Endodermal cell (in vitro differentiated cells): ENCODE measurements at regions not wholly inside any gene's neighbourhood (a gene's known extent, or its start where the extent isn't known, plus 50 kb on each side); places are given as distances from the start of the nearest gene placed in this dataset.
"Not testable (repeated sequence)": the region's sequence is repeated elsewhere in the genome, so short reads cannot be mapped to it uniquely, and the experiment has no call there.

Experiments
- DNase-seq: peaks from one replicate; pipeline ENCODE4 v3.0.0-alpha.2; 2017
- H3K27ac ChIP-seq: 2 replicates; pipeline ENCODE4 v1.5.1; 2013; ENCODE audit warnings: mild to moderate bottlenecking, low read depth, low read length, moderate library complexity
- H3K27me3 ChIP-seq: 2 replicates; pipeline ENCODE4 v1.6.1; 2013; ENCODE audit warnings: mild to moderate bottlenecking, low read length, moderate library complexity; ENCODE audit not compliant: insufficient read depth, control insufficient read depth, poor library complexity, severe bottlenecking
- H3K36me3 ChIP-seq: 2 replicates; pipeline ENCODE4 v1.7.0; 2013; ENCODE audit warnings: mild to moderate bottlenecking, low read length, moderate library complexity; ENCODE audit not compliant: control insufficient read depth, insufficient read depth
- H3K4me1 ChIP-seq: one replicate; pipeline ENCODE4 v1.7.0; 2013; ENCODE audit warnings: low read length; ENCODE audit not compliant: control insufficient read depth, insufficient read depth
- H3K4me3 ChIP-seq: 2 replicates; pipeline ENCODE4 v1.5.1; 2013; ENCODE audit warnings: mild to moderate bottlenecking, low read length, moderate library complexity
- H3K9ac ChIP-seq: 2 replicates; pipeline ENCODE4 v1.6.1; 2013; ENCODE audit warnings: mild to moderate bottlenecking, low read length, moderate library complexity; ENCODE audit not compliant: poor library complexity, severe bottlenecking; ENCODE audit errors: extremely low read depth
- H3K9me3 ChIP-seq: 2 replicates; pipeline ENCODE4 v1.6.1; 2013; ENCODE audit warnings: mild to moderate bottlenecking, low read length, moderate library complexity; ENCODE audit not compliant: control insufficient read depth
- H3K27ac Mint-ChIP-seq: 2 replicates; pipeline ENCODE4 v1.8.0; 2020; ENCODE audit warnings: mixed read lengths
- H3K27me3 Mint-ChIP-seq: 2 replicates; pipeline ENCODE4 v1.8.0; 2021; ENCODE audit warnings: mild to moderate bottlenecking, mixed read lengths; ENCODE audit not compliant: insufficient read depth
- H3K36me3 Mint-ChIP-seq: 2 replicates; pipeline ENCODE4 v1.8.0; 2020; ENCODE audit warnings: low read depth, mixed read lengths
- H3K4me1 Mint-ChIP-seq: 2 replicates; pipeline ENCODE4 v1.8.0; 2020; ENCODE audit warnings: mixed read lengths
- H3K4me3 Mint-ChIP-seq: 2 replicates; pipeline ENCODE4 v1.8.0; 2020; ENCODE audit warnings: mild to moderate bottlenecking, moderate library complexity, mixed read lengths
- H3K9me3 Mint-ChIP-seq: 2 replicates; pipeline ENCODE4 v1.8.0; 2020; ENCODE audit warnings: mild to moderate bottlenecking, mixed read lengths
- CTCF ChIP-seq: fragments of 200-600 bp; sonication (generic); conservative IDR thresholded peaks from 2 replicates; pipeline ENCODE4 v1.5.0; 2021; ENCODE audit warnings: antibody characterized with exemption, mild to moderate bottlenecking
- WGBS, 2 experiments: methylation state at CpG; one replicate each; pipeline versions ENCODE4 v1.1.5 to v1.1.7; 2013; ENCODE audit warnings: missing lambda C conversion rate in 2 of 2, mixed read lengths in 1 of 2; ENCODE audit not compliant: insufficient coverage in 1 of 2, insufficient read length in 1 of 2; 5-methylcytosine and 5-hydroxymethylcytosine counted together

GRCh38 chr14:45785240-45785639 lies 532.2 kb upstream of the MIS18BP1 start:
- Histone ChIP-seq H3K36me3 (no peaks in the 10 kb centered on the region), H3K9me3 (peaks cover 75% of the 10 kb centered on the region), H3K9ac (no peak overlapping the region), H3K4me3 (peak overlapping the region; percentile 56), H3K4me1 (no peaks in the 10 kb centered on the region), H3K27me3 (no peaks in the 10 kb centered on the region), H3K27ac (no peak overlapping the region)
- H3K36me3 Mint-ChIP-seq, result no peaks in the 10 kb centered on the region
- H3K27me3 Mint-ChIP-seq, result no peaks in the 10 kb centered on the region
- no peak for TF ChIP-seq CTCF
- WGBS, 2 experiments, result 86 to 93% methylated on average over 1 of the region's 1 CpG
- no peaks in the 10 kb centered on the region for H3K4me1 Mint-ChIP-seq
- H3K27ac Mint-ChIP-seq, result no peak overlapping the region
- H3K4me3 Mint-ChIP-seq, result no peak overlapping the region
- no peak for DNase-seq
- peaks cover 72% of the 10 kb centered on the region for H3K9me3 Mint-ChIP-seq

- Mint-ChIP-seq H3K27me3 (no peaks in the 10 kb centered on the region), H3K36me3 (no peaks in the 10 kb centered on the region), H3K9me3 (no peaks in the 10 kb centered on the region), H3K27ac (no peak overlapping the region), H3K4me3 (no peak overlapping the region), H3K4me1 (no peaks in the 10 kb centered on the region)
- no peak overlapping the region for H3K9ac ChIP-seq
- WGBS, 2 experiments, result 83 to 93% methylated on average over 1 to 2 of the region's 2 CpGs
- no peak overlapping the region for H3K27ac ChIP-seq
- H3K9me3 ChIP-seq, result no peaks in the 10 kb centered on the region
- DNase-seq, result no peak
- no peak overlapping the region for H3K4me3 ChIP-seq
- no peaks in the 10 kb centered on the region for H3K36me3 ChIP-seq
- H3K4me1 ChIP-seq, result no peaks in the 10 kb centered on the region
- no peaks in the 10 kb centered on the region for H3K27me3 ChIP-seq
- no peak for TF ChIP-seq CTCF
These were observed 513.2 kb upstream of the MIS18BP1 start for GRCh38 chr14:45766247-45766646.

GRCh38 chr14:45757655-45758054 lies 504.7 kb upstream of the MIS18BP1 start:
- H3K36me3 ChIP-seq, result no peaks in the 10 kb centered on the region
- H3K9me3 ChIP-seq, result no peaks in the 10 kb centered on the region
- DNase-seq, result no peak
- no peak for TF ChIP-seq CTCF
- no peak overlapping the region for H3K9ac ChIP-seq
- no peak overlapping the region for H3K4me3 ChIP-seq
- no peaks in the 10 kb centered on the region for H3K4me1 Mint-ChIP-seq
- WGBS, 2 experiments, result 95 to 96% methylated on average over 4 of the region's 4 CpGs
- H3K27ac Mint-ChIP-seq, result no peak overlapping the region
- no peaks in the 10 kb centered on the region for H3K36me3 Mint-ChIP-seq
- peaks cover 28% of the 10 kb centered on the region for H3K9me3 Mint-ChIP-seq
- H3K27me3 Mint-ChIP-seq, result no peaks in the 10 kb centered on the region
- H3K27ac ChIP-seq, result no peak overlapping the region
- no peak overlapping the region for H3K4me3 Mint-ChIP-seq
- no peaks in the 10 kb centered on the region for H3K4me1 ChIP-seq
- H3K27me3 ChIP-seq, result no peaks in the 10 kb centered on the region

- H3K27me3 ChIP-seq, H3K36me3 ChIP-seq, H3K27ac Mint-ChIP-seq, H3K4me3 ChIP-seq, H3K9me3 ChIP-seq, H3K4me1 Mint-ChIP-seq, H3K27me3 Mint-ChIP-seq, H3K4me3 Mint-ChIP-seq, DNase-seq, H3K36me3 Mint-ChIP-seq, H3K4me1 ChIP-seq, H3K27ac ChIP-seq, H3K9ac ChIP-seq: not testable (repeated sequence)
- 90 to 93% methylated on average over 2 of the region's 2 CpGs for WGBS, 2 experiments
- H3K9me3 Mint-ChIP-seq, result peaks cover 28% of the 10 kb centered on the region
These were observed 503.4 kb upstream of the MIS18BP1 start for GRCh38 chr14:45756412-45756811.
